ENCODE measurements at regions not wholly inside any gene's neighbourhood (a gene's known extent, or its start where the extent isn't known, plus 50 kb on each side); places are given as distances from the start of the nearest gene placed in this dataset.
"Not testable (repeated sequence)": the region's sequence is repeated elsewhere in the genome, so short reads cannot be mapped to it uniquely, and the experiment has no call there.

DNA sequence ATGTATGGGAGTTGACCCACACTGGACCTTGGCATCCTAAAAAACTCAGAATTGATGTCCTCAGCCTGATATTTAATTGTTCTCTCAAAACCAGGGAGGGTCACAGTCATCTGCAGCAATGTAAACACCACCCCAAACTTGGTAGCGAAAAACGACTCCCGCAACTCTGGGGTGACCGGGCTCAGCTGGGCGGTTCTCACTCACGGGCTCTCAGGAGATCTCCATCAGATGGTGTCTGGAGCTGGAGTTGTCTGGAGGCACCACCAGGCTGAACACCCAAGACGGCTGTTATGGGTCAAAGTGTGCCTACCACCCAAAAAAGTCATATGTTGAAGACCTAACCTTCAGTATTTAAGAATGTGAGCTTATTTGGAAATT lies 50.9 kb upstream of the NXT1 start:
- DNase-seq (ENCODE audit: low spot score), result no peak

DNA sequence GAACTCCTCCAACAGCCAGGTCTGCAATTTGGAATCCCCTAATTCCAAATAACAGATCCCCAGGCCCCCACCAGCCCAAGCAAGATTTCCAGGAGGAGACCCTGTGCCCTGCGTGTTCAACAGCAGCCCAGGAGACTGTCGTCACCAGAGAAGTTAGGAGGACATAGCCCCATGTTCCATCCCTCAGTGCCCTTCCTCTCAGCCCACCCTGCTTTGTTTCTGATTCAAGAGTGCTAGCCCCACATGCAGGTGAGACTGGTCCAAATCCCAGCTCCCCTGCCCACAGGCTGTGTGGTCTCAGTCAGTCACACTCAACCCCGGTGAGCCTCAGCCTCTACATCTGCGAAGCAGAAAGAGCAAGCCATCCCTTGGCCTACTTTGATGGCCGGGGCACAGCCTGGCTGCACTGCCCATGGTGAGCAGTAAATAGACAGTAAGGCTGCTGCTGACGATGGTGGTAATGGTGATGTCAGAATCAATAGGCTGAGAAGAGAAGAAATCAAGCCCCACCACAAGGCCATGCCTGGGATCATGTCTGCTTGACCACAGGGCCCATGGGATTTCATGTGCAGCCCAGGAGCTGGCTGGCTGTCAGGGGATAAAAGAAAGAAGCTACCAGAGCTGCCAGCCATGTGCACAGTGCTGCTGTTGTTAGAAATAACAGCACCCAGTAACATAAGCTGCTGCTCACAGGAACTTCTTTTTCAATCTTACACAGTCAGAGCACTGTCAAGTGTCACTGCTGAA lies 51.5 kb upstream of the NXT1 start:
- no peak for DNase-seq (ENCODE audit: low spot score)

DNA sequence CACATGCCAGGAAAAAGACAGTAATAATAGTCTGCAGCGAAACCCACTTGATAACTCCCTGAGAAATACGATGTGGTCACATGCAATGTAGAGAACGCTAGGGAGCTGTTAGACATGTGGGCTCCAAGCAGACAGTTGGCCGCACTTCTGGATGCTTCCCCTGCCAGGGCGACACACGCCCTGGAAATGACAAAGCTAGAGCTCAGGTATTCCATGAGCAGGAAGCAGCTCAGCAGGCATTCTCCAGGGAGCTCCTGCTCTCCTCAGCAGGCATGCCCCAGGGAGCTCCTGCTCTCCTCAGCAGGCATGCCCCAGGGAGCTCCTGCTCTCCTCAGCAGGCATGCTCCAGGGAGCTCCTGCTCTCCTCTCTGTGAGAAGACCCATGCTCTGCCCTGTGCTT lies 52.4 kb upstream of the NXT1 start:
- peak; percentile 31 for DNase-seq (ENCODE audit: low spot score)

DNA sequence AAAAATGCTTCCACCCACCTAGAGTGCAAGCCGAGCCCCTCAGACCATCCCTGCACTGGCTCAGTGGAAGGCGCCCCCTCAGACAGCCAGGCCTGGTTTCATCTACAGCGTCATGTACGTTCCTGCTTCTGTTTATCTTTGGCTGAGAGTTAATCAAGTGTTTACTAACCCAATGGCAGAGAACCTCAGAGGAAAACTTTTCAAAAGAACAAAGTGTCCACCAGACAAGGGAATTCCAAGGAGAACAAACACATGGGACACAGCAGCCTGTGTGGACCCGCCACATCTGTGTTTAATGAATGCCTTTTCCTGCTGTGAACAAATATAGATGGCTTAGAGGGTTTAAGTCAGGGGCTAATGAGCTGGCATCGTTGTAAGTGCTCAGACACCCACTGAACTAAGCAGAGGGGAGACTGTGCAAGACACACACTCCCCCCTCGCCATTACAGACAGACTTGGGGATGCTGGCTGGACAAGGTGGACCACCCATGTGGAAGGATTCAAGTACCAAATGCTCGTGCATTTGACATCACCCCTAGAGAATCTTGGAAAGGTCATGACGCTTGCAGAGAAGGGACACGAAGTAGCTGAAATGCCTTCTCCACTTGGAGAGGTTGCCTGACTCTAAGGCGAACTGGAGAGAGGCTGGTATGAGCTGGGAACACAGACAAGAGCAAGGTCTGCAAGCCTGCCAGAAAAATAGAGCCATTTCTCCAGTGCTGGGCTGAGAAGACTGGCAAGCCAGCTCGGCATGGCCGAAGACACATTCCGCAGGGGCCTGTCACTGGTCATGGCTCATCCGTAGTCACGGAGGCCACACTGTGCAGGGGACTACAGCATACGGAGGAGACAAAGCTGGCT lies 53.5 kb upstream of the NXT1 start:
- DNase-seq (ENCODE audit: low spot score), result peak; percentile 78

DNA sequence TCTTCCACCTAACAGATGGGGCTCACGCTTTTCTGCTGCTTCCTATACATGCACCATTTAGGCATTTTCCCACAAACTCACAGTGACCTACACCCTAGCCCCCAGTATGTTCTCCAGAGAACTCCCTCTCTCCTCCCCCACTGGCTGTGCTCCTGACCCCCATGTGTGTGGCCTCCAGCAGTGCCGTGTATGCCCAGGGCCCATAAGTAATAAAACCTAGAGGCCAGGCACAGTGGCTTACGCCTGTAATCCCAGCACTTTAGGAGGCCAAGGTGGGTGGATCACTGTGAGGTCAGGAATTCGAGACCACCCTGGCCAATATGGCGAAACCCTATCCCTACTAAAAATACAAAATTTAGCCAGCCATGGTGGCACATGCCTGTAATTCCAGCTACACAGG lies 54.7 kb upstream of the NXT1 start:
- no peak for DNase-seq (ENCODE audit: low spot score)

DNA sequence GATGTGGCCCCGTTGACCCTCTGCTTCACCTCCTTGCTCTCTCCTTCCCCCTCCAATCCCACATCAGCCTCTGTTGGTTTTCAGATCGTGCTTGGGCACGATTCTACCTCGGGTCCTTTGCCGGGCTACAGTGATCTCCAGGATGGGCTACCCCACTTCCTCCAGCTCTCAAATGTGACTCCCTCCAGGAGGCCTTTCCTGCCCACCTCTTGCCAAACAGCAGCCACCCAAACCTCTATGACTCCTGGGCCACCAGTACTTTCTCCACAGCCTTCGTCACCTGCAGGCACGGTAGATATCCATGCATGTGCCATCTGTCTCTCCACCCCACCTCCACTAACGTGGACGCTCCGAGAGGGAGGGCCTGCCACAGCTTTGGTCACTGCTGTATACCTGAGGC lies 55.9 kb upstream of the NXT1 start:
- no peak for DNase-seq (ENCODE audit: low spot score)

DNA sequence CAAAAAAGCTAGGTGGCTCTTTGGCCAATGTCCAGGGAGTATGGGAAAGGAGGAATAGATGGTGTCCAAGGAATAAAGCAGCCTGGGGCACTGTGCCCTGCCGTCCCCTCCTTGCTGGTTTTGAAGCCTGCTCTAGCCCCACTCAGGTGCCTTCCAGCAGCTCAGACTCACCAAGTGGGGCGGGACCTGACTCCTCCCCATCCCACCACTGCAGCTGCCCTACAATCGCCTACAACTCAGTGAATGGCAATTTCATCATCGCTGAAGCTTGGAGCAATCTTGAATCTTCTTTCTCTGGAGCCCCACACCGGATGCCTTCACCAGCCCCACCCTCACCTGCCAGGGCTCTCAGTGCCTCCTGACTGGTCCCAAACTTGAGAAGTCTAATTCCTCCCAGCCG lies 56.4 kb upstream of the NXT1 start:
- DNase-seq (ENCODE audit: low spot score), result no peak

DNA sequence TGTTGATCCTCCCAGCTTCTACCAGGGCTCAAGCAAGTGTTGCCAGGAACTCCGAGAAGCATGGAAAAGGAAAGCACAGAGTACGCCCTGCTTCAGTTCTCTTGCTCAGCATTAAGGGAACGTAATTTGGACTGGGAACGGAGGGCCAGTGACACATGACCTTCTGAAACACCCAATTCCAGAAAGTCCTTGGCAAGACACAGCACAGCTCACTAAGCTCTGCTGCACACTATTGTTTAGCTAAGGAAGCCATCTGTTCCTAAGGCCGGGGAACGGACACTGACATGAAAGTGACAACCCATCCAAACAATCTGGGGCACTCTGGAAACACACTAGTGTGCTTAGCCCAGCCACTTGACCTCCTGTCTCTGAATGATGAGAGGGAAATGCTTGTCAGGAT lies 56.9 kb upstream of the NXT1 start:
- no peak for DNase-seq (ENCODE audit: low spot score)

DNA sequence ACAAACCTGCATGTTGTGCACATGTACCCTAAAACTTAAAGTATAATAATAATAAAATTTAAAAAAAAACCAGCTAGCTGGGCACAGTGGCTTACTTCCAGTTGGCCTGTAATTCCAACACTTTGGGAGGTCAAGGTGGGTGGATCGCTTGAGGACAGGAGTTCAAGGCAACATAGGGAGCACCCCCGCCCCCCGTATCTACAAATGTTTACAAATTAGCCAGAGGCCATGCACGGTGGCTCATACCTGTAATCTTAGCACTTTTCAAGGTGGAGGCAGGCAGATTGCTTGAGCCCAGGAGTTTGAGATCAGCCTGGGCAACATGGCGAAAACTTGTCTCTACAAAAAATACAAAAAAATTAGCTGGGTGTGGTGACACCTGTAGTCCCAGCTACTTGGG lies 58.3 kb upstream of the NXT1 start:
- DNase-seq (ENCODE audit: low spot score), result not testable (repeated sequence)

DNA sequence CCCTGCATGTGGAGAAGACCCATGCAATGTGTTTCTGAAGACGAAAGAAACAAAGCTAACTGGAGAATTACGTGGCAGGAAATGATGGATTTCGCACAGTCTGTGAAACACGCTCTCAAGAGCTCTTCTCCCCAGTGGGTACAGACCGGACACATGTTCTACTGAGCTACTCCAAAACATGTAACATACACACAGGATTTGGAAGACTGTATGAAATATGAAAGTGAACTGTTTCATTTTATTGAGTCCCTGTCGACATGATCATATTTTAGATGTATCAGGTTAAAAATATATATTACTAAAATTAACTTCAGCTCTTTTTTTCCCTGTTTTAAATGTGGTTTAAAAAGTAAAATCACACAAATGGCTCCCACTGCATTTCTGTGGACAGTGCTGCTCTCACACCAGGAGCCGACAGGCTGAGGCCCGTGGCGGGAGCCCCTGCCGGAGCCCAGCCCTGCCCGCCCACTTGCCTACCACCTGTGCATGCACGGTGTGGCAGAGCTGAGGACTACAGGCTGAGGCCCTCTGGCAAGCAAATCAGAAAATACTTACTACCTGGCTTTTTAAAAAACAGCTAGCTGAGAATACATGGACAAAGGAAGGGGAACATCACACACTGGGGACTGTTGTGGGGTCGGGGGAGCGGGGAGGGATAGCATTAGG lies 58.9 kb upstream of the NXT1 start:
- DNase-seq (ENCODE audit: low spot score), result no peak

DNA sequence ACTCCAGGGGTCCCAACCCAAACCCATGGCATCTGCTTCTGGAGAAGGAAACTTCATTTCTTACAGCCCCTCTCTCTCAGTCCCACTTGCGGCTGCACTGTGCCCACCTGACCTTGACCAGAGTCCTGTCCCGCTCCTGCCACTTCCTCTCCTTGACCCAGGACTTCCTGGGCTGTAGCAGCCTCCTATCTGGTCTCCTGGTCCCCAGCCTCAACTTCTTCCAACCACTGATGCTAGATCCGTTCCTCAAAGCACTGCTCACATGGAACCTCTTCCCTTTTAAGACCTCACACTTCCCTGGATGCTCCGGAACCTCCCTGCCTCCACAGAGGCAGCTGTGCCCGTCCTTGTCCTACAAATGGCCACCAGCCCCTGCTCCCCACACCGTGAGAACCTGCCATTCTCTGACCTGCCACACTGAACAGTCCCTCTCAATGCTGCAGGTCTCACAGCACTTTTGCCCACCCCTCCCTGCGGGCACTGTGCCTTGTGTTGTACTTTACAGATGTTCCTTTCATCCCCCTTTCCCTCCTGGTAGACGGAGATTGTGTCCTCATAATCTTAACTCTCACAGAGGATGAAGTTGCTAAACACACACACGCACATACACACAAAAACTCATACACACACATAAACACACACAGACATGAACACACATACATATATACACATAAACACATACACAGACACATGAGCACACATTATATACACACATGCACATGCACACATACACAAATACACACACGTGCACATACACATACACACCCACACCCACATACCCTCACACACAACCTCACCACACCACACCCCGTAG lies 59.6 kb upstream of the NXT1 start:
- DNase-seq (ENCODE audit: low spot score), result no peak

DNA sequence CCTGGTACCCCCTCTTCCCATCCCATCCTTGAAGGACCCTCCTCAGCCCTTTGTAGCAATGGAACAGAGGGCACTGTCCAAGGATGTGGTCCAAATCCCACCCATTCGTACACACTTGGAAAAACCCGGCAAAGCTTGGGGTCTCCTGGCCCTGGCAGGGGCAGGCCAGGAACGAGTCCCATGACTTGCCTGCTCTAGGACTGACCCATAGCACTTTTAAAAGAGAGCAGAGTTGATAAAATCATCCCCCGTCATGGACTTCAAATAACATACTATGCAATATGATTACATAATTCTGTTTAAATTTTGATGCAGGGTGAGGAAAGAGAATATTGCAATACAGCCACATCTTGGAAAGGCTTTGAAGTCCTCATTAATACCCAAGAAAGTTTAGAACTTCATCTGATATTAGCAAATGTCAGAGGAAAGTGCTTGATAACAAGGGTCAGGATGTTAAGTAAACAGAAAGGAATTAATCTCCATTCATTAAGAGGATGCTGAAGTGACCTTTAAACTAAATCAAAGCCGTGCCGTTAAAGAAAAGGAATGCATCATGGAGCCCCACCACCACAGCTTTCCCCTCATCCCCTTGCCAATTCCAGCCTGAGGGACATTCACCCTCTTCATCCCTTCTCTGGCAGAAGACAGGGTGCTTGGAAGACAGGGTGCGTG lies 60.7 kb upstream of the NXT1 start:
- no peak for DNase-seq (ENCODE audit: low spot score)

DNA sequence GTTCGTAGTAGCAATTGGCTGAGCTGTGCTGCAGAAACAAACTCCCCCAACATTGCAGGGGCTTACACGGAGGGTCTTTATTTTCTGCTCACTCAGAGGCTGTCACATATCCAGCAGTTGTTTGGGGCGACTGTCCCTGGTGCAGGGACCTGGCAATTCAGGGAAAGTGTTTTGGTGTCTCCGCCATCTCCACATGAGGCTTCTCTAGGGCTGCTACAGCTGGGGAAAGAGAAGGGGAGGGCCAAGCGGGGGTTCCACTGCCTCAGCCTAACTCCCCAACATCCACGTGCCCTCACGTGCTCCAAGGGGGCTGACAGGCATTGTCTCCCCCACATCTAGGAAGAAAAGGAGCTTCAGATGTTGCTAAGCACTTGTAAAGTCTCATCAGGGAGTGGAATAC lies 61.3 kb upstream of the NXT1 start:
- no peak for DNase-seq (ENCODE audit: low spot score)

DNA sequence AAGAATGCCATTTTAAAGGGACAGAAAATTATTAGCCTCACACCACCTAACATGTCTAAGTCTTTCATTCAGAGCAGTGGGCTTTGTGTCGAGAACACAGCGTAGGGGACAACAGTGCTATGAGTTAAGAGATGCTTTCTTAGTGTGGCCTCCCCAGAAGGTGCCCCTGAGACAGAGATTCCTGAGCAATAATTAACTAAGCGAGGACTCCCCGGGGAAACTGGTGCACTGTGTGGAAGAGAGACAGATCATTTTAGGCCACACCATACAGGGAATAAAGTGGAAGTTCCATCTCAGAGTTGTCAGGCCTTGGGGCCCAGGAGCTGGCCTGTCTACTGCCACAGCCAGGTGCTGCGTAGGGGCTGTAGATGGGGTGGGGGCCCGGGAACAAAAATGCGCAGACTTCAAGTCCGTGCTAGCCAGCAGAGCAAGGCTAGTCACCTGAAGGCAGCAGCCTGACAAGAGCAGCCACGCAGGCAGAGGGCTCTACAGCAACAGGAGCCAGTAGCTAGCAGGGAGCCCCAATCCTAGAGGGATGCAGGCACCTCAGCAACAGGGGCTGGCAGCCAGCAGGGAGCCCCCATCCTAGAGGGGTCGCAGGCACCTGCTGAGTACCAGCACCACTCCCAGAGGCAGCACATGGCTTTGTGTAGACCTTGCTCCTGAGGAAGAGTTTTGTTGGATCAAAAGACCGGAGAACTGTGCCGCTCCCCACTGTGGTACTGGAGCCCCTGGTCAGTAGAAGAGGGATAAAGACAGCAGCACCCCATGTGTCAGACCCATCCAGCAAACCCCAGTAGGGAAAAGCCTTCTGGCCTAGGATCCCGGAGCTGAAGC lies 63.0 kb upstream of the NXT1 start:
- no peak for DNase-seq (ENCODE audit: low spot score)

DNA sequence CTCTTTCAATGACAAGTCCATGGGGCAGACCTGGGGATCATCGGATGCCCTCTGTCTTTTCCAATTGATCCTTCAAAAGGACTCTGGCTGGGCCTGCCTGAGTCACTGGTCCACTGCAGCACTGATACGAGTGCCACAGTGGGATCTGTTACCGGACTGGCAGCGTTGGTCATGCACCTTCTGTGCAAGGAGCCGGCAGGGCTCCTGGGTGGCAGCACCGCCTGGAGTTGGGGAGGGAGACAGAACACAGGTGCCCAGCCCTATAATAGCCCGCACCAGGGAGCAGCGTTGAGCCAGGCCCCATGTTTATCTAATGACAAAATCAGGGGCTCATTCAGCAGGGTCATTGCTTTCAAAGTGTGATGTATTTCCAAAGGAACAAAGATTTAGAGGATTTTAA lies 64.2 kb upstream of the NXT1 start:
- no peak for DNase-seq (ENCODE audit: low spot score)

DNA sequence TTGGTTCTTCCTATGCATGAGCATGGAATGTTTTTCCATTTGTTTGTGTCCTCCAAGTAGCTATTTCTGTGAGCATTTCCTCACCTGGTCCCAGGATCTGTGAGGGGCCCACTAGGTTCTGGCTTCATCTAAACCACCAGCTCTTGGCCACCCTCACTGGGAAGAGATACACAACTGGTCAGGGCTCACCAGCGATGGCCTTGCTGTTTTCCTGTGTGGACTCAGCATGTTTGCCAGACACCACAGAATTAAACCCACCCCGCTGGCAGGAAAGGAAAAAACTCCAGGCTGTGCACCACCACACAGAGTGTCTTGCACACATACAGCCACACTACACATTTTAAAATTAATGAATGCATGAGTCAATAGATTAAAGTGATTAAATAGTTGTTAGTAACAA lies 65.1 kb upstream of the NXT1 start:
- DNase-seq (ENCODE audit: low spot score), result no peak

DNA sequence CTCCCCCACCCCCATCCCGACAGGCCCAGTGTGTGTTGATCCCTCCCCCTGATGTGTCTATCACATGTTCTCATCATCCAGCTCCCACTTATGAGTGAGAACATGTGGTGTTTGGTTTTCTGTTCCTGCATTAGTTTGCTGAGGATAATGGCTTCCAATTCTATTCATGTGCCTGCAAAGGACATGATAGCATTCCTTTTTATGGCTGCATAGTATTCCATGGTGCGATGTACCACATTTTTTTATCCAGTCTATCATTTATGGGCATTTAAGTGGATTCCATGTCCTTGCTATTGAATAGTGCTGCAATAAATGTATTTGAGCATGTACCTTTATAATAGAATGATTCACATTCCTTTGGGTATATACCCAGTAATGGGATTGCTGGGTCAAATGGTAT lies 66.6 kb upstream of the NXT1 start:
- DNase-seq (ENCODE audit: low spot score), result no peak

DNA sequence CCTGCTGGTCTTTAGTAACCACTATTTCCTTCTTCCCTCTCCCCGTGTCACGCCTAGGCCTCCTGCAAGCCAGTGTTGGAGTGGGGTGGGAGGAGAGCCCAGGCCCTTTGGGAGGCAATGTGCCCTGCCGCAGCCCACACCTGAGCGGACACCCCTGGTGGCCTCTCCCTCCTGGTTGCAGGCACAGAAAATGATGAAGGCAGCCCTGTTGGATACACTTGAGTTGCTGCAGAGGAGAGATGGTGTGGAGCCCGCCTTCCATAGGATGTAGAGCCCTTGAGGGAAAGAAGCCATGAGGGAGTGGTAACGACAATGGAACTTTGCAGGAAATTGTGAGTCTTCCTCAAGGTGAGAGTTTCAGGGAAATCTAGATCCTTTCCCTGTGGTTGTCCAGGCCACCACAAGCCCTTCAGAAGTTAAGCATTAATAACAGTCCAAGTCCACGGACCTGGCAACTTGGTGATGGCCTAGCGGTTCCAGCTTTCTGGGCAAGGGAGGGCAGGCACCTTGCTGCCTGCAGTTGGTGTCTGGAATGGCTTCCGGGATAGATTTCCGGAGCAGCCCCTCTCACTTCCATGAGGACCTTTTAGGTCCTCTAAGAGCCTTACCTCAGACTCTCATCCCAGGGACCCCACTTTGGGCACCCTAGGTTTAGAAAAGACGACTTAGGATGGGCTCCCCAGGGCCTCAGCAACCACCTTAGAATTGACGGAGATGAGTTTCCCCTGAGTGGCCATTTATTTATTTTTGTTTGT lies 67.3 kb upstream of the NXT1 start:
- DNase-seq (ENCODE audit: low spot score), result no peak

DNA sequence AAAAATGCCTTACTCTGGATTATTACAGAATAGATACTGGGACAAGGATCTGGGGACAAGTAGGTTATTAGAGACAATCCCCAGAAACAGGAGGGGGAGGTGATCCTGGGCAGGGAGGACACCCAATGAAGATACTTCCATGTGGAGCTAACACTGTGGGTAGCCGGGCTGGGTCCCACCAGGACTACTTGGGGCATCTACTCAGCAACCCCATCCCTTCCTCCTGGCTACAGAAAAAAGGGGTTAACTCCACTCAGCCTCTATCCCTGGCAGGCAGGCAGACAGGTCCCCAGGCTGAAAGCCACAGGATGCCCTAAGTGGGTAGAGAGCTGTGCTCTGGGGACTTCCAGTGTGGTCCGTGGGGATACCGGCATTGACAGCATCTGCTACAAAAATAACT lies 68.0 kb upstream of the NXT1 start:
- DNase-seq (ENCODE audit: low spot score), result no peak

DNA sequence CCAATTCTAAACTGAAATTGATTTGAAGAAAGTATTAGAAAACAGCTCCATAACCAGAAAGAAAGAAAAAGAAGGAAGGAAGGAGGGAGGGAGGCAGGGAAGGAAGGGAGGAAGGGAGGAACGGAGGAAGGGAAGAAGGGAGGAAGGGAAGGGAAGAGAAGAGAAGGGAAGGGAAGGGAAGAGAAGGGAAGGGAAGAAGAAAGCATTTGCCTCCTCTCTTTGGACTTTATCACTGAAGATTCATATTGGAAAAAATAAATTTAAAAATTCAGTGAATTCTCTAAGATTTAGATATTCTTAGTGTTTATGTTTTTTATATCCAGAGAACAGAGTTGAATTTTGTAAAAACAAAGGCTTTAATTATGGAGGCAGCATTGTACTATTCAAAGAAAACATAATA lies 68.5 kb upstream of the NXT1 start:
- DNase-seq (ENCODE audit: low spot score), result no peak
